ENCODE measurements at regions not wholly inside any gene's neighbourhood (a gene's known extent, or its start where the extent isn't known, plus 50 kb on each side); places are given as distances from the start of the nearest gene placed in this dataset.

DNA sequence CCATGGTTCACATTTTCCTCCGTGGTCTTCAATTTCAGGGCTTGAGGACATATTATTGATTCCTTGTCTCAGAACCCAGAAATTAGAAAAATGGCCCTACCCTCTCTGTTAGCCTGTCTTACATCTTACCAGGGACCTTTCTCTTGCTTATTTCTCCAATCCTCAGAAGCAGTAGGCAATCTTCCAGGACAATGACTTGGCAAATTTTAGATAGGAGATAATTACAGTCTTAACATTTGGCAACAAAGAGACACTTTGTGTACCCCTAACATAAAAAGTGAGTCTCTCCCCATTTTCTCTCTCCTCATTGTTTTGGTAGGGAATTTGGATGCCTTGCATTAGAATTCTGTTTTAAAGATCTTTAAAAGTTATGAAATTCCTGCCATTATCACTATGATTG lies 778.1 kb upstream of the SLIT2 start:
- TF ChIP-seq, protein P1, sequence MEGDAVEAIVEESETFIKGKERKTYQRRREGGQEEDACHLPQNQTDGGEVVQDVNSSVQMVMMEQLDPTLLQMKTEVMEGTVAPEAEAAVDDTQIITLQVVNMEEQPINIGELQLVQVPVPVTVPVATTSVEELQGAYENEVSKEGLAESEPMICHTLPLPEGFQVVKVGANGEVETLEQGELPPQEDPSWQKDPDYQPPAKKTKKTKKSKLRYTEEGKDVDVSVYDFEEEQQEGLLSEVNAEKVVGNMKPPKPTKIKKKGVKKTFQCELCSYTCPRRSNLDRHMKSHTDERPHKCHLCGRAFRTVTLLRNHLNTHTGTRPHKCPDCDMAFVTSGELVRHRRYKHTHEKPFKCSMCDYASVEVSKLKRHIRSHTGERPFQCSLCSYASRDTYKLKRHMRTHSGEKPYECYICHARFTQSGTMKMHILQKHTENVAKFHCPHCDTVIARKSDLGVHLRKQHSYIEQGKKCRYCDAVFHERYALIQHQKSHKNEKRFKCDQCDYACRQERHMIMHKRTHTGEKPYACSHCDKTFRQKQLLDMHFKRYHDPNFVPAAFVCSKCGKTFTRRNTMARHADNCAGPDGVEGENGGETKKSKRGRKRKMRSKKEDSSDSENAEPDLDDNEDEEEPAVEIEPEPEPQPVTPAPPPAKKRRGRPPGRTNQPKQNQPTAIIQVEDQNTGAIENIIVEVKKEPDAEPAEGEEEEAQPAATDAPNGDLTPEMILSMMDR (IDR thresholded peaks at IDR 0.05) = no peak
- no peak for TF ChIP-seq POLR2A (IDR thresholded peaks at IDR 0.05)
- no peak for TF ChIP-seq EP300 (IDR thresholded peaks at IDR 0.05)
